HEK293 (cell line): ENCODE measurements at regions not wholly inside any gene's neighbourhood (a gene's known extent, or its start where the extent isn't known, plus 50 kb on each side); places are given as distances from the start of the nearest gene placed in this dataset.

Source experiments
- CTCF ChIA-PET: fragments of 350-600 bp; formaldehyde crosslinking; extraction: SDS; loops from one replicate; lab custom pipeline; 2021; ENCODE audit warnings: antibody characterized with exemption; lab: Yijun Ruan, JAX
- POLR2A ChIA-PET: fragments of 300-600 bp; formaldehyde crosslinking; extraction: SDS; loops from one replicate; lab custom pipeline; 2020; ENCODE audit warnings: antibody characterized with exemption, inconsistent platforms; lab: Yijun Ruan, JAX
- H3K27ac ChIP-seq: fragments of 200-500 bp; sonication (Bioruptor generic); 2 replicates; pipeline ENCODE4 v1.5.1; 2014; ENCODE audit warnings: low read depth, low read length, control low read depth, inconsistent platforms; ENCODE audit errors: extremely low read depth
- H3K36me3 ChIP-seq, 2 experiments: fragments of 200-500 bp in 1 of 2; sonication (Bioruptor generic) in 1 of 2; 1 replicate in 1 of 2; 2 replicates in 1 of 2; pipeline ENCODE4 v1.5.1; 2014 to 2017; ENCODE audit warnings: inconsistent platforms in 2 of 2, low read length in 2 of 2; ENCODE audit not compliant: control insufficient read depth in 2 of 2, insufficient read depth in 1 of 2
- H3K4me1 ChIP-seq: fragments of 200-500 bp; sonication (Bioruptor generic); 2 replicates; pipeline ENCODE4 v1.5.1; 2014; ENCODE audit warnings: mild to moderate bottlenecking, low read length, inconsistent platforms; ENCODE audit not compliant: control insufficient read depth, insufficient read depth
- H3K4me3 ChIP-seq: 2 replicates; pipeline ENCODE4 v1.5.1; 2011; ENCODE audit warnings: low read depth, mild to moderate bottlenecking, control low read depth, low read length, moderate library complexity
- H3K9me3 ChIP-seq: fragments of 200-500 bp; sonication (Bioruptor generic); 2 replicates; pipeline ENCODE4 v1.5.1; 2014; ENCODE audit warnings: low read depth, low read length, inconsistent platforms; ENCODE audit not compliant: control insufficient read depth, insufficient read depth
- IKZF3 ChIP-seq: fragments of 450-650 bp; IDR thresholded peaks from 2 replicates; pipeline ENCODE4 v1.5.0; 2018; ENCODE audit warnings: missing biosample characterization, mild to moderate bottlenecking, missing genetic modification characterization, moderate library complexity
- KLF16 ChIP-seq: fragments of 450-650 bp; formaldehyde crosslinking; IDR thresholded peaks from 2 replicates; pipeline ENCODE4 v1.5.1; 2017; ENCODE audit warnings: missing biosample characterization, missing genetic modification characterization
- MYNN ChIP-seq: fragments of 450-650 bp; formaldehyde crosslinking; IDR thresholded peaks from 2 replicates; pipeline ENCODE4 v1.5.1; 2016; ENCODE audit warnings: missing biosample characterization, missing genetic modification characterization, borderline replicate concordance
- PRDM6 ChIP-seq: fragments of 450-650 bp; formaldehyde crosslinking; IDR thresholded peaks from 2 replicates; pipeline ENCODE4 v1.5.1; 2017; ENCODE audit warnings: missing biosample characterization, missing genetic modification characterization
- SCRT1 ChIP-seq: fragments of 450-650 bp; formaldehyde crosslinking; IDR thresholded peaks from 2 replicates; pipeline ENCODE4 v1.5.1; 2016; ENCODE audit warnings: missing biosample characterization, missing genetic modification characterization, borderline replicate concordance
- TCF7L2 ChIP-seq: IDR thresholded peaks from 2 replicates; pipeline ENCODE4 v1.6.1; 2011; ENCODE audit warnings: low read depth, mild to moderate bottlenecking, inconsistent platforms, low read length, moderate library complexity, borderline replicate concordance
- TSHZ1 ChIP-seq: fragments of 450-650 bp; formaldehyde crosslinking; IDR thresholded peaks from 2 replicates; pipeline ENCODE4 v1.5.1; 2016; ENCODE audit warnings: missing biosample characterization, missing genetic modification characterization, borderline replicate concordance
- YY2 ChIP-seq: fragments of 450-650 bp; formaldehyde crosslinking; IDR thresholded peaks from 2 replicates; pipeline ENCODE4 v1.5.1; 2016; ENCODE audit warnings: missing biosample characterization, missing genetic modification characterization
- ZBTB44 ChIP-seq: fragments of 450-650 bp; IDR thresholded peaks from 2 replicates; pipeline ENCODE4 v1.5.1; 2018; ENCODE audit warnings: missing biosample characterization, mild to moderate bottlenecking, missing genetic modification characterization
- ZBTB48 ChIP-seq: fragments of 450-650 bp; formaldehyde crosslinking; IDR thresholded peaks from 2 replicates; pipeline ENCODE4 v1.5.1; 2016; ENCODE audit warnings: missing biosample characterization, missing genetic modification characterization
- ZFP69B ChIP-seq: fragments of 450-650 bp; formaldehyde crosslinking; IDR thresholded peaks from 2 replicates; pipeline ENCODE4 v1.5.1; 2016; ENCODE audit warnings: missing biosample characterization, missing genetic modification characterization
- ZNF175 ChIP-seq: fragments of 450-650 bp; formaldehyde crosslinking; IDR thresholded peaks from 2 replicates; pipeline ENCODE4 v1.5.1; 2016; ENCODE audit warnings: missing biosample characterization, missing genetic modification characterization
- ZNF24 ChIP-seq: fragments of 450-650 bp; formaldehyde crosslinking; IDR thresholded peaks from 2 replicates; pipeline ENCODE4 v1.5.1; 2016; ENCODE audit warnings: missing biosample characterization, missing genetic modification characterization
- ZNF302 ChIP-seq: fragments of 450-650 bp; formaldehyde crosslinking; IDR thresholded peaks from 2 replicates; pipeline ENCODE4 v1.5.1; 2016; ENCODE audit warnings: missing biosample characterization, missing genetic modification characterization, low read depth
- ZNF324 ChIP-seq: fragments of 450-650 bp; formaldehyde crosslinking; IDR thresholded peaks from 2 replicates; pipeline ENCODE4 v1.5.1; 2016; ENCODE audit warnings: missing biosample characterization, missing genetic modification characterization
- ZNF426 ChIP-seq: fragments of 450-650 bp; formaldehyde crosslinking; IDR thresholded peaks from 2 replicates; pipeline ENCODE4 v1.5.1; 2017; ENCODE audit warnings: missing biosample characterization, missing genetic modification characterization, mild to moderate bottlenecking, inconsistent platforms, moderate library complexity
- ZNF561 ChIP-seq: fragments of 450-650 bp; IDR thresholded peaks from 2 replicates; pipeline ENCODE4 v1.5.1; 2018; ENCODE audit warnings: missing biosample characterization, missing genetic modification characterization, borderline replicate concordance
- ZNF624 ChIP-seq: fragments of 450-650 bp; formaldehyde crosslinking; IDR thresholded peaks from 2 replicates; pipeline ENCODE4 v1.5.1; 2017; ENCODE audit warnings: missing biosample characterization, missing genetic modification characterization
- ZNF704 ChIP-seq: fragments of 450-650 bp; formaldehyde crosslinking; IDR thresholded peaks from 2 replicates; pipeline ENCODE4 v1.5.1; 2016; ENCODE audit warnings: missing biosample characterization, missing genetic modification characterization
- ZNF785 ChIP-seq: fragments of 450-650 bp; formaldehyde crosslinking; IDR thresholded peaks from 2 replicates; pipeline ENCODE4 v1.5.1; 2016; ENCODE audit warnings: missing biosample characterization, missing genetic modification characterization
- ZSCAN4 ChIP-seq: fragments of 450-650 bp; formaldehyde crosslinking; IDR thresholded peaks from 2 replicates; pipeline ENCODE4 v1.5.1; 2017; ENCODE audit warnings: missing biosample characterization, missing genetic modification characterization

GRCh38 chrX:115388879-115389278, 99.4 kb downstream of the LUZP4 start:
- CTCF ChIA-PET, result interaction anchor here (0.7 kb wide), 1 partner anchor 24 kb away, joined by 4 read pairs; no protein-coding TSS in a partner anchor
- no peaks in the 10 kb centered on the region; the same call in 1 of the 2 replicates for H3K4me1 ChIP-seq
- POLR2A ChIA-PET, result interaction anchor here (1.3 kb wide), 1 partner anchor 16 kb away, joined by 3 read pairs; no protein-coding TSS in a partner anchor
- no peak overlapping the region for H3K4me3 ChIP-seq
- no peak for TF ChIP-seq SCRT1 (tag by site-specific recombination)
- TF ChIP-seq ZNF561 (tag by site-specific recombination), result no peak
- no peak for TF ChIP-seq PRDM6 (tag by site-specific recombination)
- TF ChIP-seq YY2 (tag by site-specific recombination), result no peak
- TF ChIP-seq ZBTB48 (tag by site-specific recombination), result no peak
- TF ChIP-seq ZNF624 (tag by site-specific recombination), result no peak
- TF ChIP-seq IKZF3 (tag by site-specific recombination), result no peak
- TF ChIP-seq TSHZ1 (tag by site-specific recombination), result no peak
- TF ChIP-seq MYNN (tag by site-specific recombination), result no peak
- no peak for TF ChIP-seq TCF7L2
- no peak for TF ChIP-seq ZNF704 (tag by site-specific recombination)
- no peaks in the 10 kb centered on the region for H3K36me3 ChIP-seq
- no peak overlapping the region for H3K27ac ChIP-seq
- no peaks in the 10 kb centered on the region for H3K9me3 ChIP-seq

- H3K4me3 ChIP-seq, result no peak overlapping the region
- ChIA-PET CTCF (no interaction called here), POLR2A (no interaction called here)
- no peaks in the 10 kb centered on the region for H3K9me3 ChIP-seq
- no peaks in the 10 kb centered on the region; the same call in 1 of the 2 replicates for H3K4me1 ChIP-seq
- no peak overlapping the region for H3K27ac ChIP-seq
- H3K36me3 ChIP-seq, result no peaks in the 10 kb centered on the region
- no peak for TF ChIP-seq ZSCAN4
- TF ChIP-seq ZBTB44, result no peak
- no peak for TF ChIP-seq ZBTB48 (tag by site-specific recombination)
- no peak for TF ChIP-seq ZFP69B (tag by site-specific recombination)
- TF ChIP-seq ZNF175 (tag by site-specific recombination), result no peak
- no peak for TF ChIP-seq ZNF324 (tag by site-specific recombination)
- no peak for TF ChIP-seq ZNF24 (tag by site-specific recombination)
- no peak for TF ChIP-seq KLF16 (tag by site-specific recombination)
- TF ChIP-seq ZNF302 (tag by site-specific recombination), result no peak
- no peak for TF ChIP-seq ZNF785 (tag by site-specific recombination)
- TF ChIP-seq ZNF426 (tag by site-specific recombination), result no peak
- TF ChIP-seq PRDM6 (tag by site-specific recombination), result no peak
These were observed 100.6 kb downstream of the LUZP4 start for GRCh38 chrX:115390078-115390477.
